ENCODE measurements at regions not wholly inside any gene's neighbourhood (a gene's known extent, or its start where the extent isn't known, plus 50 kb on each side); places are given as distances from the start of the nearest gene placed in this dataset.

GRCh38 chr5:4104831-4105597 lies 509.4 kb downstream of the IRX1 start:
- no peak for TF ChIP-seq POLR2A (IDR thresholded peaks at IDR 0.05)
- TF ChIP-seq, protein P1, sequence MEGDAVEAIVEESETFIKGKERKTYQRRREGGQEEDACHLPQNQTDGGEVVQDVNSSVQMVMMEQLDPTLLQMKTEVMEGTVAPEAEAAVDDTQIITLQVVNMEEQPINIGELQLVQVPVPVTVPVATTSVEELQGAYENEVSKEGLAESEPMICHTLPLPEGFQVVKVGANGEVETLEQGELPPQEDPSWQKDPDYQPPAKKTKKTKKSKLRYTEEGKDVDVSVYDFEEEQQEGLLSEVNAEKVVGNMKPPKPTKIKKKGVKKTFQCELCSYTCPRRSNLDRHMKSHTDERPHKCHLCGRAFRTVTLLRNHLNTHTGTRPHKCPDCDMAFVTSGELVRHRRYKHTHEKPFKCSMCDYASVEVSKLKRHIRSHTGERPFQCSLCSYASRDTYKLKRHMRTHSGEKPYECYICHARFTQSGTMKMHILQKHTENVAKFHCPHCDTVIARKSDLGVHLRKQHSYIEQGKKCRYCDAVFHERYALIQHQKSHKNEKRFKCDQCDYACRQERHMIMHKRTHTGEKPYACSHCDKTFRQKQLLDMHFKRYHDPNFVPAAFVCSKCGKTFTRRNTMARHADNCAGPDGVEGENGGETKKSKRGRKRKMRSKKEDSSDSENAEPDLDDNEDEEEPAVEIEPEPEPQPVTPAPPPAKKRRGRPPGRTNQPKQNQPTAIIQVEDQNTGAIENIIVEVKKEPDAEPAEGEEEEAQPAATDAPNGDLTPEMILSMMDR (IDR thresholded peaks at IDR 0.05), result no peak
